Transverse colon (tissue), 1 donor: ENCODE measurements at regions not wholly inside any gene's neighbourhood (a gene's known extent, or its start where the extent isn't known, plus 50 kb on each side); places are given as distances from the start of the nearest gene placed in this dataset.

Experiments used
- EP300 ChIP-seq: sonication (generic); formaldehyde crosslinking; IDR thresholded peaks from one replicate; pipeline ENCODE4 v1.6.1; 2017; ENCODE audit warnings: antibody characterized with exemption, low read depth
- POLR2A ChIP-seq: fragments of 450-650 bp; IDR thresholded peaks from one replicate; pipeline ENCODE4 v1.6.1; 2016; ENCODE audit warnings: antibody characterized with exemption, mild to moderate bottlenecking, moderate library complexity

- no peak for TF ChIP-seq POLR2A
- TF ChIP-seq EP300, result no peak
Observed at GRCh38 chr10:83164156-83164555, 975.2 kb upstream of the GHITM start.
